ENCODE measurements at regions not wholly inside any gene's neighbourhood (a gene's known extent, or its start where the extent isn't known, plus 50 kb on each side); places are given as distances from the start of the nearest gene placed in this dataset.
"Not testable (repeated sequence)": the region's sequence is repeated elsewhere in the genome, so short reads cannot be mapped to it uniquely, and the experiment has no call there.

- intact Hi-C loops (cut with micrococcal nuclease) = no loop called here
- Mint-ChIP-seq H3K36me3 (no peaks in the 10 kb centered on the region), H3K9me3 (peaks cover 3 to 24% (median 9%) of the 10 kb centered on the region in 11 donors), H3K27me3 (no peaks in the 10 kb centered on the region), H3K4me1 (no peaks in the 10 kb centered on the region), H3K27ac (no peak overlapping the region), H3K4me3 (no peak overlapping the region)
- Histone ChIP-seq H3K9me3 (ENCODE audit: control insufficient read depth in 2 of 3, low read length in 3 of 3) (no peaks in the 10 kb centered on the region), H3K36me3 (ENCODE audit: control insufficient read depth in 2 of 3, insufficient read depth in 3 of 3, low read length in 3 of 3) (no peaks in the 10 kb centered on the region), H3K4me1 (ENCODE audit: control insufficient read depth in 2 of 2, insufficient read depth in 2 of 2, low read length in 2 of 2) (no peaks in the 10 kb centered on the region), H3K4me3 (ENCODE audit: low read length) (no peak overlapping the region), H3K27ac (ENCODE audit: low read depth, low read length) (no peak overlapping the region), H3K27me3 (ENCODE audit: control insufficient read depth in 2 of 2, insufficient read depth in 2 of 2, low read length in 2 of 2) (no peaks in the 10 kb centered on the region)
- no peak for ATAC-seq
- no peak for DNase-seq
- CTCF ChIA-PET = no interaction called here
- POLR2A ChIA-PET = no interaction called here
Observed at GRCh38 chr7:52741670-52742290, 293.7 kb upstream of the POM121L12 start.

- ChIA-PET POLR2A (no interaction called here), CTCF (no interaction called here)
- no peaks in the 10 kb centered on the region for H3K4me1 ChIP-seq (ENCODE audit: control insufficient read depth in 2 of 2, insufficient read depth in 2 of 2, low read length in 2 of 2)
- H3K9me3 Mint-ChIP-seq = peaks cover 7 to 27% (median 15%) of the 10 kb centered on the region in 11 donors
- no peak overlapping the region for H3K4me3 ChIP-seq (ENCODE audit: low read length)
- intact Hi-C loops (cut with micrococcal nuclease) = no loop called here
- no peaks in the 10 kb centered on the region for H3K27me3 Mint-ChIP-seq
- no peaks in the 10 kb centered on the region for H3K9me3 ChIP-seq (ENCODE audit: control insufficient read depth in 2 of 3, low read length in 3 of 3)
- no peaks in the 10 kb centered on the region for H3K4me1 Mint-ChIP-seq
- H3K27ac ChIP-seq (ENCODE audit: low read depth, low read length) = no peak overlapping the region
- ATAC-seq (no peak), DNase-seq (no peak)
- H3K36me3 Mint-ChIP-seq = no peaks in the 10 kb centered on the region
- no peaks in the 10 kb centered on the region for H3K36me3 ChIP-seq (ENCODE audit: control insufficient read depth in 2 of 3, insufficient read depth in 3 of 3, low read length in 3 of 3)
- H3K27me3 ChIP-seq (ENCODE audit: control insufficient read depth in 2 of 2, insufficient read depth in 2 of 2, low read length in 2 of 2) = no peaks in the 10 kb centered on the region
- H3K27ac Mint-ChIP-seq = no peak overlapping the region
- H3K4me3 Mint-ChIP-seq = no peak overlapping the region
Observed at GRCh38 chr7:52735656-52736055, 299.8 kb upstream of the POM121L12 start.

- H3K36me3 ChIP-seq (ENCODE audit: control insufficient read depth in 2 of 3, insufficient read depth in 3 of 3, low read length in 3 of 3); H3K27me3 Mint-ChIP-seq; CTCF ChIA-PET; intact Hi-C loops (cut with micrococcal nuclease); DNase-seq; H3K4me1 Mint-ChIP-seq; H3K27me3 ChIP-seq (ENCODE audit: control insufficient read depth in 2 of 2, insufficient read depth in 2 of 2, low read length in 2 of 2); H3K9me3 ChIP-seq (ENCODE audit: control insufficient read depth in 2 of 3, low read length in 3 of 3); H3K4me3 ChIP-seq (ENCODE audit: low read length); H3K27ac Mint-ChIP-seq; H3K36me3 Mint-ChIP-seq; H3K4me3 Mint-ChIP-seq; POLR2A ChIA-PET; H3K4me1 ChIP-seq (ENCODE audit: control insufficient read depth in 2 of 2, insufficient read depth in 2 of 2, low read length in 2 of 2); H3K27ac ChIP-seq (ENCODE audit: low read depth, low read length); ATAC-seq: not testable (repeated sequence)
- peaks cover 0 to 30% (median 9%) of the 10 kb centered on the region in 11 donors for H3K9me3 Mint-ChIP-seq
Observed at GRCh38 chr7:52728683-52729082, 306.8 kb upstream of the POM121L12 start.

- CTCF ChIA-PET = no interaction called here
- intact Hi-C loops (cut with micrococcal nuclease) = no loop called here
- H3K27me3 Mint-ChIP-seq = no peaks in the 10 kb centered on the region
Observed at GRCh38 chr7:52727632-52728031, 307.8 kb upstream of the POM121L12 start.

GRCh38 chr7:52726986-52727385 is 308.4 kb upstream of the POM121L12 start:
- Mint-ChIP-seq H3K27ac (no peak overlapping the region), H3K27me3 (no peaks in the 10 kb centered on the region), H3K36me3 (no peaks in the 10 kb centered on the region), H3K4me1 (no peaks in the 10 kb centered on the region), H3K4me3 (no peak overlapping the region), H3K9me3 (peaks cover 0 to 27% (median 8%) of the 10 kb centered on the region in 11 donors)
- POLR2A ChIA-PET = no interaction called here
- intact Hi-C loops (cut with micrococcal nuclease) = no loop called here
- peaks cover 0 to 4% (median 0%) of the 10 kb centered on the region in 3 experiments for H3K9me3 ChIP-seq (ENCODE audit: control insufficient read depth in 2 of 3, low read length in 3 of 3)
- H3K4me3 ChIP-seq (ENCODE audit: low read length) = no peak overlapping the region
- no peaks in the 10 kb centered on the region for H3K4me1 ChIP-seq (ENCODE audit: control insufficient read depth in 2 of 2, insufficient read depth in 2 of 2, low read length in 2 of 2)
- ATAC-seq = no peak
- H3K27me3 ChIP-seq (ENCODE audit: control insufficient read depth in 2 of 2, insufficient read depth in 2 of 2, low read length in 2 of 2) = no peaks in the 10 kb centered on the region
- DNase-seq = no peak
- CTCF ChIA-PET = no interaction called here
- H3K27ac ChIP-seq (ENCODE audit: low read depth, low read length) = no peak overlapping the region
- no peaks in the 10 kb centered on the region for H3K36me3 ChIP-seq (ENCODE audit: control insufficient read depth in 2 of 3, insufficient read depth in 3 of 3, low read length in 3 of 3)

More at GRCh38 chr7:52727632-52728031, 307.8 kb upstream of the POM121L12 start:
- Histone ChIP-seq H3K27me3 (ENCODE audit: control insufficient read depth in 2 of 2, insufficient read depth in 2 of 2, low read length in 2 of 2) (no peaks in the 10 kb centered on the region), H3K27ac (ENCODE audit: low read depth, low read length) (no peak overlapping the region), H3K4me3 (ENCODE audit: low read length) (no peak overlapping the region), H3K9me3 (ENCODE audit: control insufficient read depth in 2 of 3, low read length in 3 of 3) (peaks cover 0 to 4% (median 0%) of the 10 kb centered on the region in 3 experiments), H3K4me1 (ENCODE audit: control insufficient read depth in 2 of 2, insufficient read depth in 2 of 2, low read length in 2 of 2) (no peaks in the 10 kb centered on the region), H3K36me3 (ENCODE audit: control insufficient read depth in 2 of 3, insufficient read depth in 3 of 3, low read length in 3 of 3) (no peaks in the 10 kb centered on the region)
- H3K4me1 Mint-ChIP-seq = no peaks in the 10 kb centered on the region
- no peak for DNase-seq
- ATAC-seq = no peak
- no peak overlapping the region for H3K4me3 Mint-ChIP-seq
- H3K27ac Mint-ChIP-seq = no peak overlapping the region
- H3K9me3 Mint-ChIP-seq = peaks cover 0 to 30% (median 9%) of the 10 kb centered on the region in 11 donors
- H3K36me3 Mint-ChIP-seq = no peaks in the 10 kb centered on the region
- POLR2A ChIA-PET = no interaction called here

- POLR2A ChIA-PET = no interaction called here
- Mint-ChIP-seq H3K36me3 (no peaks in the 10 kb centered on the region), H3K27me3 (no peaks in the 10 kb centered on the region), H3K4me3 (no peak overlapping the region), H3K4me1 (no peaks in the 10 kb centered on the region), H3K27ac (no peak overlapping the region), H3K9me3 (peaks cover 0 to 23% (median 5%) of the 10 kb centered on the region in 11 donors)
- H3K36me3 ChIP-seq (ENCODE audit: control insufficient read depth in 2 of 3, insufficient read depth in 3 of 3, low read length in 3 of 3) = no peaks in the 10 kb centered on the region
- peaks cover 0 to 4% (median 0%) of the 10 kb centered on the region in 3 experiments for H3K9me3 ChIP-seq (ENCODE audit: control insufficient read depth in 2 of 3, low read length in 3 of 3)
- H3K27ac ChIP-seq (ENCODE audit: low read depth, low read length) = no peak overlapping the region
- DNase-seq (no peak), ATAC-seq (no peak)
- H3K4me1 ChIP-seq (ENCODE audit: control insufficient read depth in 2 of 2, insufficient read depth in 2 of 2, low read length in 2 of 2) = no peaks in the 10 kb centered on the region
- no peak overlapping the region for H3K4me3 ChIP-seq (ENCODE audit: low read length)
- no peaks in the 10 kb centered on the region for H3K27me3 ChIP-seq (ENCODE audit: control insufficient read depth in 2 of 2, insufficient read depth in 2 of 2, low read length in 2 of 2)
- intact Hi-C loops (cut with micrococcal nuclease) = no loop called here
- CTCF ChIA-PET = no interaction called here
Observed at GRCh38 chr7:52726493-52726892, 308.9 kb upstream of the POM121L12 start.

- H3K9me3 ChIP-seq (ENCODE audit: control insufficient read depth in 2 of 3, low read length in 3 of 3) = peaks cover 0 to 4% (median 0%) of the 10 kb centered on the region in 3 experiments
- H3K4me1 ChIP-seq (ENCODE audit: control insufficient read depth in 2 of 2, insufficient read depth in 2 of 2, low read length in 2 of 2) = no peaks in the 10 kb centered on the region
- no peaks in the 10 kb centered on the region for H3K27me3 ChIP-seq (ENCODE audit: control insufficient read depth in 2 of 2, insufficient read depth in 2 of 2, low read length in 2 of 2)
- ChIA-PET CTCF (interaction anchor here (0.7 kb wide), 1 partner anchor 31 kb away, joined by 3 read pairs; no protein-coding TSS in a partner anchor), POLR2A (no interaction called here)
- peaks cover 0 to 1% (median 0%) of the 10 kb centered on the region in 7 donors for H3K4me1 Mint-ChIP-seq
- ATAC-seq = no peak
- peaks cover 0 to 18% (median 4%) of the 10 kb centered on the region in 11 donors for H3K9me3 Mint-ChIP-seq
- no peak overlapping the region for H3K4me3 ChIP-seq (ENCODE audit: low read length)
- no peak overlapping the region for H3K27ac ChIP-seq (ENCODE audit: low read depth, low read length)
- H3K36me3 ChIP-seq (ENCODE audit: control insufficient read depth in 2 of 3, insufficient read depth in 3 of 3, low read length in 3 of 3) = no peaks in the 10 kb centered on the region
- H3K27me3 Mint-ChIP-seq = no peaks in the 10 kb centered on the region
- no peak overlapping the region for H3K27ac Mint-ChIP-seq
- intact Hi-C loops (cut with micrococcal nuclease) = no loop called here
- DNase-seq = no peak
- no peak overlapping the region for H3K4me3 Mint-ChIP-seq
- H3K36me3 Mint-ChIP-seq = no peaks in the 10 kb centered on the region
Observed at GRCh38 chr7:52723606-52724005, 311.8 kb upstream of the POM121L12 start.
